Astrocyte of the spinal cord (primary cell): ENCODE measurements at regions not wholly inside any gene's neighbourhood (a gene's known extent, or its start where the extent isn't known, plus 50 kb on each side); places are given as distances from the start of the nearest gene placed in this dataset.
A peak's percentile ranks its signal among the peaks of the same experiment; 100 is the strongest.

Experiments used
- DNase-seq: peaks from one replicate; pipeline ENCODE4 v3.0.0; 2011; ENCODE audit warnings: low read depth, low spot score
- H3K4me3 ChIP-seq: 2 replicates; pipeline ENCODE4 v1.5.1; 2011; ENCODE audit warnings: low read depth, mild to moderate bottlenecking, low read length, moderate library complexity
- in situ Hi-C: cut with HindIII; loops from 2 replicates; pipeline ENCODE4 v1.10.0; 2017; ENCODE audit warnings: low sequenced_read_pairs
- TF ChIP-seq, protein P1 (sequence below): IDR thresholded peaks from 2 replicates; pipeline ENCODE4 v1.5.1; 2012; ENCODE audit warnings: low read depth, mild to moderate bottlenecking, low read length, inconsistent platforms

DNA sequence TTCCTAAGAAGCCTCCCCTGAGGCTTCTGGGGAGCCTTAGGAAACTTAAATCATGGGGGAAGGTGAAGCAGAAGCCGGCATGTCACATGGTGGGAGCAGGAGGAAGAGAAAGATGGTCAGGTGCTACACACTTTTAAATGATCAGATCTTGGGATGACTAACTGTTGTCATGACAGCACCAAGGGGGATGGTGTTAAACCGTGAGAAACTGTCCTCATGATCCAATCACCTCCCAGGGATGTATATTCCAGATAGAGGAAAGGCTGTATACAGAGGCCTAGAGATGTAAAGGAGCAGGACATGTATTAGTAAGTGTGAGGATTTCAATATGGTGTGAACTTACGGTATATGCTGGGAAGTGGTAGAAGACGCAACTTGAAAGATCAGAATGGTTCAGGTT lies 121.1 kb downstream of the CAND1 start:
- no peak overlapping the region for H3K4me3 ChIP-seq
- in situ Hi-C loops: no loop called here
- DNase-seq: no peak

DNA sequence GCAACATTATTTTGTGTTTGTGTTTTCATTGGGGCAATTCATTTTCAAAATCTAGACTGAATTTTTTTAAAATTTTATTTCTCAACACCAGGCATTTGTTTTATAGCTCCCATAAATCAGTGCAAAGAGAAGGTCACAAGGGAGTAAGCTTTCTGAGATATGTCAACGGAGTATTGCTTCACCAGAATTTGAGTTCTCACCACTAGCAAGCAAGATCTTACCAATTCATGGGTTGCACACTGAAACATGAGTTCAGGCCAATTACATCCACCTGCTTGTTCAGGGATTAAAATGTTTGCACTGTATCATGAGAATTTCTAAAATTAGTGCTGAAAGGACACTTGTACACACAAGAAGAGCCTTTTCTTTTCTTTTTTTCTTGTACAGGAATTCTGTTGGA lies 121.9 kb downstream of the CAND1 start:
- TF ChIP-seq, protein P1, sequence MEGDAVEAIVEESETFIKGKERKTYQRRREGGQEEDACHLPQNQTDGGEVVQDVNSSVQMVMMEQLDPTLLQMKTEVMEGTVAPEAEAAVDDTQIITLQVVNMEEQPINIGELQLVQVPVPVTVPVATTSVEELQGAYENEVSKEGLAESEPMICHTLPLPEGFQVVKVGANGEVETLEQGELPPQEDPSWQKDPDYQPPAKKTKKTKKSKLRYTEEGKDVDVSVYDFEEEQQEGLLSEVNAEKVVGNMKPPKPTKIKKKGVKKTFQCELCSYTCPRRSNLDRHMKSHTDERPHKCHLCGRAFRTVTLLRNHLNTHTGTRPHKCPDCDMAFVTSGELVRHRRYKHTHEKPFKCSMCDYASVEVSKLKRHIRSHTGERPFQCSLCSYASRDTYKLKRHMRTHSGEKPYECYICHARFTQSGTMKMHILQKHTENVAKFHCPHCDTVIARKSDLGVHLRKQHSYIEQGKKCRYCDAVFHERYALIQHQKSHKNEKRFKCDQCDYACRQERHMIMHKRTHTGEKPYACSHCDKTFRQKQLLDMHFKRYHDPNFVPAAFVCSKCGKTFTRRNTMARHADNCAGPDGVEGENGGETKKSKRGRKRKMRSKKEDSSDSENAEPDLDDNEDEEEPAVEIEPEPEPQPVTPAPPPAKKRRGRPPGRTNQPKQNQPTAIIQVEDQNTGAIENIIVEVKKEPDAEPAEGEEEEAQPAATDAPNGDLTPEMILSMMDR: no peak
- in situ Hi-C loops: no loop called here
- H3K4me3 ChIP-seq: no peak overlapping the region
- no peak for DNase-seq

More for the DNA sequence above, 121.1 kb downstream of the CAND1 start:
- TF ChIP-seq, protein P1: no peak

DNA sequence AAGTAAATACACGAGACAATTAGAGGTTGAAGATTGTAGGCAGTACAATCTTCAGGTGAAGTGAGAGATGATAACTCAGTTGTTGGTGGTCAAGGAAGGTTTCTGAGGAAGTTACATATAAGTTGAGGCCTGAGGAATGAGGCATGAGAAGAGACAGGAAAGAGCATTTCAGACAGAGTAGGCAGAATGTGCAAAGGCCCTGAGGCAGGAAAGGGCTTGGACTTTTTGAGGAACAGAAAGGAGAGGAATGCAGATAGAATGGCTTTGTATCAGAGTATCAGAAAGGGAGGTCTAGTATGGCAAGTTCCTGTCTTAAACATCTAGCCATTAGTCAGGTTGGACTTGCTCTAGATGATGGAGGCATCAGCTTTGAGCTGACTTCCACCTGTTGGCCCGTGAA lies 122.5 kb downstream of the CAND1 start:
- in situ Hi-C loops: no loop called here
- TF ChIP-seq, protein P1: no peak
- no peak for DNase-seq
- no peak overlapping the region for H3K4me3 ChIP-seq

DNA sequence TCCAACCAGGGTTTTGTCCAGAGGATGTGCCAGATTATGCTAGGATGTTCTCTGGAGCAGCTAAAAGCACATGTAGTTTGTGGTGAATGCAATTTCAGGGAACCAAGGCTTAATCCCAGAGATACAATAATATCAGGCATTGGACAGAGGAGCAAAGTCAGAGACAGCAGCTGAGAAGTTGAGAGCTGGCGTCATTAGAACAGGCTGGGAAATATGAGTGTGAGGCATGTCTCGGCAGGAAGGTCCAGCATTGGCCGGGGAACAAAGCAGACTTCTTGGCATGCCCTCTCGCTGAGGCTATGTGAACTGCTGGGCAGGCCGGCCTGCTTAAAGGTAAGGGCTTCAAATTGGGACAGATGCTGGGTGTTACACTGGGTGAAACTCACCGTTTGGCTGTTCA lies 125.4 kb downstream of the CAND1 start:
- TF ChIP-seq, protein P1: peak; percentile 51
- DNase-seq: peak; percentile 83
- in situ Hi-C loops: no loop called here
- no peak overlapping the region for H3K4me3 ChIP-seq

DNA sequence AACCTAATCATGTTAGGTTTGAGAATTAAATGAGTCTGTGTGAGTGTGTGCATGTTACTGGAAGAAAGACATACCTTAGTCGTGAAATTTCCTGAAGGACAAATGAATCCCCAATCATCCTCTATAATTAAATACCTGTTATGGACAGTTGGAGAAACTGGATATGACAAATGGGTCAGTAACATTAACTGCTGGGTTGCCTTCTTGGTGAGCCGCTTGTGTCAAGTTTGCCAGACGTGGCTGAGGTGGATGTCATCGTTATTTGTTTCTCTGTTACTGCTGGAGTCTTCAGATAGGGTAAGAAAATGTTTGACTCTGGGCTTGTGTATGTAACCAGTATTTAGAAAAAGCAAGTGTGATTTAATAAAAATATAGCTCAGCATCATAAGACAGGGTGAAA lies 131.6 kb downstream of the CAND1 start:
- DNase-seq: no peak
- TF ChIP-seq, protein P1: no peak
- in situ Hi-C loops: no loop called here
- H3K4me3 ChIP-seq: no peak overlapping the region

DNA sequence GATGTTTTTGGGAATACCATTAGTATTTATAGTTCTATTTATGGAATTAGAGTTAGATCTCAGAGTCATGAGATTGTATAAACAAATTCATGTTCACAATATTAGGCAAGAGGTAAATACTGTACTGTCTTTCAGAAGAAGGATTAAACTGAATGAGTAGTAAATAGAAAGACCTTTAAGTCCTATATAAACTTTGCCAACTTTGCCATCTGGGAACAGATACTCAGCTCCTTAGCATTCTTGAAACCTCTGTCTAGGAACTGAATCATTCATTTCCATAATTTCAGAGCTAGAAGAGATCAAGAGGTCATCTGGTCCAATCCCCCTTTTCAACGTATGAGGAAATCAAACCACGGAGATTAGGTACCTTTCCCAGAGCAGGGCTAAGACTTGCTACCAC lies 141.1 kb downstream of the CAND1 start:
- DNase-seq: no peak
- H3K4me3 ChIP-seq: no peak overlapping the region
- in situ Hi-C loops: no loop called here
- TF ChIP-seq, protein P1: no peak

DNA sequence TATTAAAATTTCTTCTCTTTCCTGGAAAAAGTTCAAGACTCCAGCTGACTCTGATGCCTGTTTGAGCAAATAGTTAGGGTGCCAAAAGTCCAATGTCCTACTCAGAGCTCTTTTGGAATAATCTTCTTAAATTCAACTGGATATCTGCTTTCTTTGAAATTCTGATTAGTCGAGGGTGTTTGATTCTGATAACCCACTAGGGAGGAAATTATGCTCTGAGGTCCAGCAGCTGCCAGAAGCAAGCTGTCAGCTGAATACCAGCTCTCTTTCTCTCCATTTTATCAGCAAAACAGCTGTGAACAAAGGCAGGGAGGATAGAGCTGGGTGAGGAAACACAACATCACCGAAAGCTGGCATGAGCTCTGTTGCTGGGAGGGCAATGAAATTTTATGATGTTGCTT lies 141.5 kb downstream of the CAND1 start:
- TF ChIP-seq, protein P1: no peak
- in situ Hi-C loops: no loop called here
- H3K4me3 ChIP-seq: no peak overlapping the region
- DNase-seq: no peak
